NCI-H345 (cell line): ENCODE measurements at regions not wholly inside any gene's neighbourhood (a gene's known extent, or its start where the extent isn't known, plus 50 kb on each side); places are given as distances from the start of the nearest gene placed in this dataset.
"Not testable (repeated sequence)": the region's sequence is repeated elsewhere in the genome, so short reads cannot be mapped to it uniquely, and the experiment has no call there.

Experiments
- DNase-seq: peaks from one replicate; lab custom pipeline; 2025; lab: John Stamatoyannopoulos, UW

GRCh38 chrX:123788193-123788592 is 55.3 kb upstream of the THOC2 start:
- not testable (repeated sequence) for DNase-seq

GRCh38 chrX:123788744-123789143 is 55.9 kb upstream of the THOC2 start:
- DNase-seq: no peak

DNA sequence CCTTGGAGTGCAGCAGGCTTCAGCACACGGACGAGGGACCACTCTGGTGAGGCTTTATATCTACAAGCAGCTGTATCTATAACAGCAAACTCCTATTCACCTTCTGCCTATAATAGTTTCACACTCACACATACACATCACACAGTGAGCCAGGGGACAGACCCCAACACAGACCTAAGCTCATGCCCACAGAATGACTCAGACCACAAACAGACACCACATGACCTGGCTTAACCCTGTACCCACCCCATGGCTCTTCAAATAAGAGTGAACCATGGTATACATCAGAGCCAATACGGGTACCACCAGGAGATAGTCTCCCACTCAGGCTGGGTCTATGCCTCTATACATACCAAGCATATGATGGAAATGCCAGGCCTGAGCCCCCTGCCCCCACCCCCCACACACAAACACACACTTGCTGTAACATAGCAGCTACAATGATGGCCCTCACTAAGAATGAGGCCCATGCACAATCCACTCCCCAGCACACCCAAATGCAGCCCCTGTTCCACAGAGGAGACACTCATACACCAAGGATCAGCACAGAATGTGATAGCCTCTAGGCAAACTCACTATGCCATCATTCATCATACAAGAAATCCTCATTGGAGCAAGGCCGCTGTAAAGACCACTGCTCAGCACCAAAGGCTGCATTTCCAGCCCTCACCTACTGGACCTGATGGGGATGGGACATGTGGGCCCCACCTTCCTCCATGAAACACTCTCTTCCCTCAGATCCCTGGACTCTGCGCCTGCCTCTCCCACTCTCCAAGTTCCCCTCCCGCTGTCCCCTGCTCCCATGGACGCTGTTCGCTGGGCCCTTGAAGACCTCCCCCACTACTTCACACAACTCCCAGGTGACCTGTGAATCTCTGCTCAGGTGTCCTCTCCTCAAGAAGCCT is 62.1 kb upstream of the XIAP start:
- DNase-seq: no peak

GRCh38 chrX:123798706-123799430 is 61.0 kb upstream of the XIAP start:
- DNase-seq: peak; percentile 47

GRCh38 chrX:123801901-123802300 is 58.0 kb upstream of the XIAP start:
- no peak for DNase-seq

GRCh38 chrX:123803331-123803983 is 56.4 kb upstream of the XIAP start:
- DNase-seq: peak; percentile 63

DNA sequence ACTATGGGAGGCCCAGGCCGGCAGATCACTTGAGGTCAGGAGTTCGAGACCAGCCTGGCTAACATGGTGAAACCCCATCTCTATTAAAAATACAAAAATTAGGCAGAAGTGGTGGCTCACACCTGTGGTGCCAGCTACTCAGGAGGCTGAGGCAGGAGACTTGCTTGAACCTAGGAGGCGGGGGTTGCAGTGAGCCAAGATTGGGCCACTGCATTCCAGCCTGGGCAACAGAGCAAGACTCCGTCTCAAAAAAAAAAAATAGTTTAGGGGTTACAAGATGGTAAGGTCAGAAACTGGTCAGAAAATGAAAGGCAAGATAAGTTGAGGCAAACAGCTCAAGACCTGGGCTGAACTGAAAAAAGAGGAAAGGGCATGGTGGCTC is 55.9 kb upstream of the XIAP start:
- DNase-seq: not testable (repeated sequence)

DNA sequence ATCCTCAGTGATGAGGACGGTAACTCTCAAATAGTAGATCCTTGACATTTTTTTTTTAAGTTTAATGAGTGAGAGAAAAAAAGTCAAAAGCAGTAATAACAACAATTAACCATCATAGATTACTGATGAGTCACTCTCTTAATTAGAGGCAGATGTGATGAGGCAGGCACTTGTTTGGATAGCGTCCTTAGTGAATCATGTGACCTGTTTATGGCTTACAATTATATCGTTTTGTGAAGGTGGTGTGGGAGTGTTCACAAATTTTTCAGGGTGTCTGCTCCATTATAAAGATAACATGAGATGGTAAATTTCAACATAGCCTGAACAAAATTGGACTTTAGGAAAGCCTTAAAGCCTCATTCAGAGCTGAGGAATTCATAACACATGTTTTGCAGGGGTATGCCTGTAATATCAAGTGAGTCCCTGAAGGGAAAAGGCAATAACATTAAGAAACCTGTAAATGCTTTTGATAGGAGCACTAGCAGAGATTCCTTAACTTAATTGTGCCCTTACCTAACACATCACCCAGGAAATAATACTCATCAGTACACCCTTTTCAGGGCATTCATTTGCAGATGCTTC is 51.9 kb upstream of the XIAP start:
- no peak for DNase-seq

DNA sequence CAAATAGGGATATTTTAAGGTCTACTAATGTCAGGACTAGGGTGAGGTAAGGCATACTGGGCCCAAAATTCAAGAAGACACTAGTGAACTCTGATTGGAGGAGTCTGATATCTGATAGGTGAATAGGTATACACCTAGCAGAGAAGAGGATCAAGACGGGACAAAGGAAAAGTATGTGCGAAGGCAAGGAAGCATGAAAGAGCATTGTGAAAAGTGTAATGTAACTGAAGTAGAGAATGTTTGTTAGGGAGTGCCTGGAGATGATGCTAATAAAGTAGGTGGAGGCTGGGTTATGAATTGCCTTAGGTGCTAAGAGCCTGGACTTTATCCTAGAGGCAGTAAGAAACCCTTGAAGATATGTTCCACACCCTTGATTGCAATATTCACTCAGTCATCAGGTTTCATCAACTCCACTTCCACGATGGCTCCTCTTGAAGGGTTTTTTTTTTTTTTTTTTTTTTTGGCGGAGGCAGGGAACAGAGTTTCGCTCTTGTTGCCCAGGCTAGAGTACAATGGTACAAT is 49.9 kb upstream of the XIAP start:
- no peak for DNase-seq
